HEK293 (cell line): ENCODE measurements at regions not wholly inside any gene's neighbourhood (a gene's known extent, or its start where the extent isn't known, plus 50 kb on each side); places are given as distances from the start of the nearest gene placed in this dataset.

Source experiments
- CTCF ChIA-PET: fragments of 350-600 bp; formaldehyde crosslinking; extraction: SDS; loops from one replicate; lab custom pipeline; 2021; ENCODE audit warnings: antibody characterized with exemption; lab: Yijun Ruan, JAX
- POLR2A ChIA-PET: fragments of 300-600 bp; formaldehyde crosslinking; extraction: SDS; loops from one replicate; lab custom pipeline; 2020; ENCODE audit warnings: antibody characterized with exemption, inconsistent platforms; lab: Yijun Ruan, JAX
- H3K27ac ChIP-seq: fragments of 200-500 bp; sonication (Bioruptor generic); 2 replicates; pipeline ENCODE4 v1.5.1; 2014; ENCODE audit warnings: low read depth, low read length, control low read depth, inconsistent platforms; ENCODE audit errors: extremely low read depth
- H3K36me3 ChIP-seq, 2 experiments: fragments of 200-500 bp in 1 of 2; sonication (Bioruptor generic) in 1 of 2; 1 replicate in 1 of 2; 2 replicates in 1 of 2; pipeline ENCODE4 v1.5.1; 2014 to 2017; ENCODE audit warnings: inconsistent platforms in 2 of 2, low read length in 2 of 2; ENCODE audit not compliant: control insufficient read depth in 2 of 2, insufficient read depth in 1 of 2
- H3K4me1 ChIP-seq: fragments of 200-500 bp; sonication (Bioruptor generic); 2 replicates; pipeline ENCODE4 v1.5.1; 2014; ENCODE audit warnings: mild to moderate bottlenecking, low read length, inconsistent platforms; ENCODE audit not compliant: control insufficient read depth, insufficient read depth
- H3K4me3 ChIP-seq: 2 replicates; pipeline ENCODE4 v1.5.1; 2011; ENCODE audit warnings: low read depth, mild to moderate bottlenecking, control low read depth, low read length, moderate library complexity
- H3K9me3 ChIP-seq: fragments of 200-500 bp; sonication (Bioruptor generic); 2 replicates; pipeline ENCODE4 v1.5.1; 2014; ENCODE audit warnings: low read depth, low read length, inconsistent platforms; ENCODE audit not compliant: control insufficient read depth, insufficient read depth
- HOXC10 ChIP-seq: sonication (generic); formaldehyde crosslinking; IDR thresholded peaks from 2 replicates; pipeline ENCODE4 v1.8.1; 2023; ENCODE audit warnings: mild to moderate bottlenecking, missing genetic modification reagents
- KLF1 ChIP-seq: fragments of 450-650 bp; formaldehyde crosslinking; IDR thresholded peaks from 2 replicates; pipeline ENCODE4 v1.5.1; 2016; ENCODE audit warnings: missing biosample characterization, missing genetic modification characterization
- PRDM1 ChIP-seq: fragments of 450-650 bp; formaldehyde crosslinking; IDR thresholded peaks from 2 replicates; pipeline ENCODE4; 2016; ENCODE audit warnings: missing biosample characterization, missing genetic modification characterization
- SETDB1 ChIP-seq: IDR thresholded peaks from one replicate; pipeline ENCODE4 v1.6.1; 2017; ENCODE audit warnings: mild to moderate bottlenecking, low read length, moderate library complexity, mixed read lengths; ENCODE audit not compliant: insufficient read length
- SP7 ChIP-seq: fragments of 450-650 bp; formaldehyde crosslinking; IDR thresholded peaks from 2 replicates; pipeline ENCODE4 v1.5.1; 2016; ENCODE audit warnings: missing biosample characterization, missing genetic modification characterization
- ZBTB1 ChIP-seq: fragments of 450-650 bp; formaldehyde crosslinking; IDR thresholded peaks from 2 replicates; pipeline ENCODE4 v1.5.1; 2016; ENCODE audit warnings: missing biosample characterization, missing genetic modification characterization
- ZBTB48 ChIP-seq: fragments of 450-650 bp; formaldehyde crosslinking; IDR thresholded peaks from 2 replicates; pipeline ENCODE4 v1.5.1; 2016; ENCODE audit warnings: missing biosample characterization, missing genetic modification characterization
- ZFHX2 ChIP-seq: fragments of 450-650 bp; formaldehyde crosslinking; conservative IDR thresholded peaks from 2 replicates; pipeline ENCODE4 v1.5.1; 2016; ENCODE audit warnings: missing biosample characterization, missing genetic modification characterization
- ZNF302 ChIP-seq: fragments of 450-650 bp; formaldehyde crosslinking; IDR thresholded peaks from 2 replicates; pipeline ENCODE4 v1.5.1; 2016; ENCODE audit warnings: missing biosample characterization, missing genetic modification characterization, low read depth
- ZNF521 ChIP-seq: fragments of 450-650 bp; formaldehyde crosslinking; IDR thresholded peaks from 2 replicates; pipeline ENCODE4 v1.5.1; 2017; ENCODE audit warnings: missing biosample characterization, mild to moderate bottlenecking, missing genetic modification characterization
- ZNF561 ChIP-seq: fragments of 450-650 bp; IDR thresholded peaks from 2 replicates; pipeline ENCODE4 v1.5.1; 2018; ENCODE audit warnings: missing biosample characterization, missing genetic modification characterization, borderline replicate concordance
- ZNF677 ChIP-seq: fragments of 450-650 bp; IDR thresholded peaks from 2 replicates; pipeline ENCODE4 v1.5.0; 2018; ENCODE audit warnings: missing biosample characterization, mild to moderate bottlenecking, missing genetic modification characterization, moderate library complexity
- ZNF76 ChIP-seq: fragments of 450-650 bp; formaldehyde crosslinking; IDR thresholded peaks from 2 replicates; pipeline ENCODE4; 2016; ENCODE audit warnings: low read depth, missing biosample characterization, missing genetic modification characterization, borderline replicate concordance
- TF ChIP-seq, protein P1 (sequence below): fragments of 450-650 bp; formaldehyde crosslinking; IDR thresholded peaks from 2 replicates; pipeline ENCODE4 v1.5.1; 2017; ENCODE audit warnings: missing biosample characterization, mild to moderate bottlenecking, missing genetic modification characterization, moderate library complexity
- TF ChIP-seq, protein P2 (sequence below): fragments of 450-650 bp; formaldehyde crosslinking; IDR thresholded peaks from 2 replicates; pipeline ENCODE4 v1.5.1; 2016; ENCODE audit warnings: missing biosample characterization, missing genetic modification characterization
- TF ChIP-seq, protein P3 (sequence below): fragments of 450-650 bp; formaldehyde crosslinking; optimal IDR thresholded peaks from 2 replicates; pipeline ENCODE3; 2016; ENCODE audit warnings: missing biosample characterization, mild to moderate bottlenecking, missing genetic modification characterization
- TF ChIP-seq, protein P4 (sequence below): fragments of 450-650 bp; formaldehyde crosslinking; IDR thresholded peaks from 2 replicates; pipeline ENCODE4 v1.5.1; 2016; ENCODE audit warnings: missing biosample characterization, missing genetic modification characterization

- no peak for TF ChIP-seq SETDB1
- TF ChIP-seq, all 188 proteins: peak for 0
Measured at GRCh38 chr13:64028551-64028950, 2612.9 kb upstream of the PCDH20 start (continued).

DNA sequence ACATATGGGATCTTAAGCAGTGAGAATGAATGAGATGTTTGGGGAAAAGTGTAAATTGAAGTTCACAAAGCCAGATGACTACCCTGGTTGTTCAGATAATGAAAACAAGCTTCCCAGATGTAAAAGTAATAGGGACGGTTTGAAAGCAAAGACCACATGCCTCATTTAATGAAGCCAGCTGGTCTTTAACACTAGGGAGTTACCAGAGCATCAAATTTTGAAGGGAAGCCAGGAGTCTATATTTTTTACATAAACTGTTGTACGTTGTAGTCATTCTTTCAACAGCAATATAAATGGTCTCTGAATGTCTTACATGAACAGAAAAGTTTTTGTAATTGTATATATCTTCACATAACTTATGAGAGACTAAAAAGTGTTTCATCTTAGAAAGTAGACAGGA lies 2604.5 kb upstream of the PCDH20 start:
- ChIA-PET CTCF (interaction anchor here (0.6 kb wide), 1 partner anchor 16 kb away, joined by 5 read pairs; no protein-coding TSS in a partner anchor), POLR2A (no interaction called here)
- H3K36me3 ChIP-seq: no peaks in the 10 kb centered on the region
- H3K9me3 ChIP-seq: no peaks in the 10 kb centered on the region
- TF ChIP-seq, protein P1, sequence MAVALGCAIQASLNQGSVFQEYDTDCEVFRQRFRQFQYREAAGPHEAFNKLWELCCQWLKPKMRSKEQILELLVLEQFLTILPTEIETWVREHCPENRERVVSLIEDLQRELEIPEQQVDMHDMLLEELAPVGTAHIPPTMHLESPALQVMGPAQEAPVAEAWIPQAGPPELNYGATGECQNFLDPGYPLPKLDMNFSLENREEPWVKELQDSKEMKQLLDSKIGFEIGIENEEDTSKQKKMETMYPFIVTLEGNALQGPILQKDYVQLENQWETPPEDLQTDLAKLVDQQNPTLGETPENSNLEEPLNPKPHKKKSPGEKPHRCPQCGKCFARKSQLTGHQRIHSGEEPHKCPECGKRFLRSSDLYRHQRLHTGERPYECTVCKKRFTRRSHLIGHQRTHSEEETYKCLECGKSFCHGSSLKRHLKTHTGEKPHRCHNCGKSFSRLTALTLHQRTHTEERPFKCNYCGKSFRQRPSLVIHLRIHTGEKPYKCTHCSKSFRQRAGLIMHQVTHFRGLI (tag by site-specific recombination): no peak
- no peak for TF ChIP-seq ZNF677 (tag by site-specific recombination)
- TF ChIP-seq HOXC10 (CRISPR knock-in tag): no peak
- TF ChIP-seq SP7 (tag by site-specific recombination): no peak
- TF ChIP-seq ZNF561 (tag by site-specific recombination): no peak
- no peak for TF ChIP-seq ZNF76 (tag by site-specific recombination)
- H3K4me3 ChIP-seq: no peak overlapping the region
- no peak overlapping the region for H3K27ac ChIP-seq
- H3K4me1 ChIP-seq: no peaks in the 10 kb centered on the region

DNA sequence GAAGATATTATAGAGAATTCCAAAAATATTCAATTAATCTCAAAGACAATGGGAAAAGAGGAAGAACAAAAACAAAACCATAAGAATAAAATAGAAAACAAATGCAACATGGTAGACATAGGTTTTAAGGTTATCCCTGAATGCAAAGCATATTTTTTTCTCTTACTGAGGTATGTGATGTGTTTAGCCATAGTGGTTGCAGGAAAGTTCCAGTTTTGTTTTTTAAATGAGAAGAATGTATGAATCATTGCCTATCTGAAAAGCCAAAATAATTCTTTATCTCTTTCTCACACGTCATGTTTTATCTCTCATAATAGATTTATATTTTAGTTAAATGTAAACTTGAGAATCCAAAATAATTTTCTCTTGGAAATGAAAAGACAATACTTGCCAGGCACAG lies 2591.7 kb upstream of the PCDH20 start:
- ChIA-PET POLR2A (no interaction called here), CTCF (no interaction called here)
- no peak overlapping the region for H3K4me3 ChIP-seq
- H3K4me1 ChIP-seq: no peaks in the 10 kb centered on the region
- H3K27ac ChIP-seq: no peak overlapping the region
- no peak for TF ChIP-seq ZBTB48 (tag by site-specific recombination)
- TF ChIP-seq ZNF302 (tag by site-specific recombination): no peak
- TF ChIP-seq ZBTB1 (tag by site-specific recombination): no peak
- TF ChIP-seq ZFHX2 (tag by site-specific recombination): no peak
- TF ChIP-seq KLF1: no peak
- no peak for TF ChIP-seq PRDM1
- TF ChIP-seq ZNF521 (tag by site-specific recombination): no peak
- TF ChIP-seq, protein P2, sequence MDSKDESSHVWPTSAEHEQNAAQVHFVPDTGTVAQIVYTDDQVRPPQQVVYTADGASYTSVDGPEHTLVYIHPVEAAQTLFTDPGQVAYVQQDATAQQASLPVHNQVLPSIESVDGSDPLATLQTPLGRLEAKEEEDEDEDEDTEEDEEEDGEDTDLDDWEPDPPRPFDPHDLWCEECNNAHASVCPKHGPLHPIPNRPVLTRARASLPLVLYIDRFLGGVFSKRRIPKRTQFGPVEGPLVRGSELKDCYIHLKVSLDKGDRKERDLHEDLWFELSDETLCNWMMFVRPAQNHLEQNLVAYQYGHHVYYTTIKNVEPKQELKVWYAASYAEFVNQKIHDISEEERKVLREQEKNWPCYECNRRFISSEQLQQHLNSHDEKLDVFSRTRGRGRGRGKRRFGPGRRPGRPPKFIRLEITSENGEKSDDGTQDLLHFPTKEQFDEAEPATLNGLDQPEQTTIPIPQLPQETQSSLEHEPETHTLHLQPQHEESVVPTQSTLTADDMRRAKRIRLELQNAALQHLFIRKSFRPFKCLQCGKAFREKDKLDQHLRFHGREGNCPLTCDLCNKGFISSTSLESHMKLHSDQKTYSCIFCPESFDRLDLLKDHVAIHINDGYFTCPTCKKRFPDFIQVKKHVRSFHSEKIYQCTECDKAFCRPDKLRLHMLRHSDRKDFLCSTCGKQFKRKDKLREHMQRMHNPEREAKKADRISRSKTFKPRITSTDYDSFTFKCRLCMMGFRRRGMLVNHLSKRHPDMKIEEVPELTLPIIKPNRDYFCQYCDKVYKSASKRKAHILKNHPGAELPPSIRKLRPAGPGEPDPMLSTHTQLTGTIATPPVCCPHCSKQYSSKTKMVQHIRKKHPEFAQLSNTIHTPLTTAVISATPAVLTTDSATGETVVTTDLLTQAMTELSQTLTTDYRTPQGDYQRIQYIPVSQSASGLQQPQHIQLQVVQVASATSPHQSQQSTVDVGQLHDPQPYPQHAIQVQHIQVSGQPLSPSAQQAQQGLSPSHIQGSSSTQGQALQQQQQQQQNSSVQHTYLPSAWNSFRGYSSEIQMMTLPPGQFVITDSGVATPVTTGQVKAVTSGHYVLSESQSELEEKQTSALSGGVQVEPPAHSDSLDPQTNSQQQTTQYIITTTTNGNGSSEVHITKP: no peak
- TF ChIP-seq, protein P3, sequence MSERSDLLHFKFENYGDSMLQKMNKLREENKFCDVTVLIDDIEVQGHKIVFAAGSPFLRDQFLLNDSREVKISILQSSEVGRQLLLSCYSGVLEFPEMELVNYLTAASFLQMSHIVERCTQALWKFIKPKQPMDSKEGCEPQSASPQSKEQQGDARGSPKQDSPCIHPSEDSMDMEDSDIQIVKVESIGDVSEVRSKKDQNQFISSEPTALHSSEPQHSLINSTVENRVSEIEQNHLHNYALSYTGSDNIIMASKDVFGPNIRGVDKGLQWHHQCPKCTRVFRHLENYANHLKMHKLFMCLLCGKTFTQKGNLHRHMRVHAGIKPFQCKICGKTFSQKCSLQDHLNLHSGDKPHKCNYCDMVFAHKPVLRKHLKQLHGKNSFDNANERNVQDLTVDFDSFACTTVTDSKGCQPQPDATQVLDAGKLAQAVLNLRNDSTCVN: no peak
- TF ChIP-seq, protein P4, sequence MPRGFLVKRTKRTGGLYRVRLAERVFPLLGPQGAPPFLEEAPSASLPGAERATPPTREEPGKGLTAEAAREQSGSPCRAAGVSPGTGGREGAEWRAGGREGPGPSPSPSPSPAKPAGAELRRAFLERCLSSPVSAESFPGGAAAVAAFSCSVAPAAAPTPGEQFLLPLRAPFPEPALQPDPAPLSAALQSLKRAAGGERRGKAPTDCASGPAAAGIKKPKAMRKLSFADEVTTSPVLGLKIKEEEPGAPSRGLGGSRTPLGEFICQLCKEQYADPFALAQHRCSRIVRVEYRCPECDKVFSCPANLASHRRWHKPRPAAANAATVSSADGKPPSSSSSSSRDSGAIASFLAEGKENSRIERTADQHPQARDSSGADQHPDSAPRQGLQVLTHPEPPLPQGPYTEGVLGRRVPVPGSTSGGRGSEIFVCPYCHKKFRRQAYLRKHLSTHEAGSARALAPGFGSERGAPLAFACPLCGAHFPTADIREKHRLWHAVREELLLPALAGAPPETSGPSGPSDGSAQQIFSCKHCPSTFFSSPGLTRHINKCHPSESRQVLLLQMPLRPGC (tag by site-specific recombination): no peak
- H3K9me3 ChIP-seq: no peaks in the 10 kb centered on the region
- no peaks in the 10 kb centered on the region for H3K36me3 ChIP-seq
